Vagina (tissue), 2 donors: ENCODE measurements at regions not wholly inside any gene's neighbourhood (a gene's known extent, or its start where the extent isn't known, plus 50 kb on each side); places are given as distances from the start of the nearest gene placed in this dataset.

Experiments
- POLR2A ChIP-seq, 2 donors: fragments of 450-650 bp; IDR thresholded peaks; one replicate each; pipeline ENCODE4 v1.6.1; 2017; ENCODE audit warnings: antibody characterized with exemption in 2 of 2, mild to moderate bottlenecking in 2 of 2, moderate library complexity in 2 of 2
- TF ChIP-seq, protein P1 (sequence below), 3 experiments: fragments of 450-650 bp in 2 of 3; fragments of 200-600 bp in 1 of 3; sonication (generic) in 1 of 3; IDR thresholded peaks; one replicate each; pipeline ENCODE4 v1.5.1; 2017 to 2019; ENCODE audit warnings: antibody characterized with exemption in 3 of 3, mild to moderate bottlenecking in 2 of 3, moderate library complexity in 2 of 3

DNA sequence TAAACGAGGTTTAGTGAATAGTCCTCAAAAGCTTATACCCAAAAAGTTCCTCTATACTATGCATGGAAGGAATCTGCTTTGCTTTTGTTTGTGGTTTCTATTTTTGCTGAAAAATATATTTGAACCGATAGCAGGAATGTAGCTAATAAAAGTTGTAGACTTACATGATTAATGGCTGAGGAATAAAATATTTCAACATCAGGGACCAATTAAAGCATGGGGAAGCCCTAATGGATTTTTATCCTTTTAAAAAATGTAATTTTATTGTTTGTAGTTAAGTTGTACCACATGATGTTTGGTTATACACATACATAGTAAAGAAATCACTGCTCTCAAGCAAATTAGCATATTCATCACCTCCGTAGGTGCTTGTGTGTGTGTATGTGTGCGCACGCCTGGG, 295.3 kb upstream of the CNTN5 start:
- TF ChIP-seq, protein P1, sequence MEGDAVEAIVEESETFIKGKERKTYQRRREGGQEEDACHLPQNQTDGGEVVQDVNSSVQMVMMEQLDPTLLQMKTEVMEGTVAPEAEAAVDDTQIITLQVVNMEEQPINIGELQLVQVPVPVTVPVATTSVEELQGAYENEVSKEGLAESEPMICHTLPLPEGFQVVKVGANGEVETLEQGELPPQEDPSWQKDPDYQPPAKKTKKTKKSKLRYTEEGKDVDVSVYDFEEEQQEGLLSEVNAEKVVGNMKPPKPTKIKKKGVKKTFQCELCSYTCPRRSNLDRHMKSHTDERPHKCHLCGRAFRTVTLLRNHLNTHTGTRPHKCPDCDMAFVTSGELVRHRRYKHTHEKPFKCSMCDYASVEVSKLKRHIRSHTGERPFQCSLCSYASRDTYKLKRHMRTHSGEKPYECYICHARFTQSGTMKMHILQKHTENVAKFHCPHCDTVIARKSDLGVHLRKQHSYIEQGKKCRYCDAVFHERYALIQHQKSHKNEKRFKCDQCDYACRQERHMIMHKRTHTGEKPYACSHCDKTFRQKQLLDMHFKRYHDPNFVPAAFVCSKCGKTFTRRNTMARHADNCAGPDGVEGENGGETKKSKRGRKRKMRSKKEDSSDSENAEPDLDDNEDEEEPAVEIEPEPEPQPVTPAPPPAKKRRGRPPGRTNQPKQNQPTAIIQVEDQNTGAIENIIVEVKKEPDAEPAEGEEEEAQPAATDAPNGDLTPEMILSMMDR (IDR thresholded peaks at IDR 0.05) = no peak
- TF ChIP-seq POLR2A (IDR thresholded peaks at IDR 0.05) = no peak
